Osteocyte (in vitro differentiated cells): ENCODE measurements at regions not wholly inside any gene's neighbourhood (a gene's known extent, or its start where the extent isn't known, plus 50 kb on each side); places are given as distances from the start of the nearest gene placed in this dataset.

Experiments
- DNase-seq: peaks from one replicate; pipeline ENCODE4 v3.0.0; 2021; ENCODE audit warnings: mixed read lengths; ENCODE audit not compliant: unreplicated experiment; ENCODE audit errors: extremely low spot score
- H3K27ac Mint-ChIP-seq: one replicate; pipeline ENCODE4 v1.8.0; 2021; ENCODE audit warnings: mild to moderate bottlenecking, mixed read lengths; ENCODE audit not compliant: unreplicated experiment
- H3K27me3 Mint-ChIP-seq: one replicate; pipeline ENCODE4 v1.8.0; 2021; ENCODE audit warnings: mixed read lengths; ENCODE audit not compliant: unreplicated experiment
- H3K36me3 Mint-ChIP-seq: one replicate; pipeline ENCODE4 v1.8.0; 2021; ENCODE audit warnings: mixed read lengths; ENCODE audit not compliant: unreplicated experiment
- H3K4me1 Mint-ChIP-seq: one replicate; pipeline ENCODE4 v1.8.0; 2021; ENCODE audit warnings: mixed read lengths; ENCODE audit not compliant: unreplicated experiment
- H3K4me3 Mint-ChIP-seq: one replicate; pipeline ENCODE4 v1.8.0; 2021; ENCODE audit warnings: mild to moderate bottlenecking, moderate library complexity, mixed read lengths; ENCODE audit not compliant: unreplicated experiment
- H3K9me3 Mint-ChIP-seq: one replicate; pipeline ENCODE4 v1.8.0; 2021; ENCODE audit warnings: mixed read lengths; ENCODE audit not compliant: unreplicated experiment
- TF ChIP-seq, protein P1 (sequence below): fragments of 200-600 bp; sonication (generic); IDR thresholded peaks from 2 replicates; pipeline ENCODE4 v1.5.0; 2021; ENCODE audit warnings: antibody characterized with exemption, mild to moderate bottlenecking, moderate library complexity

DNA sequence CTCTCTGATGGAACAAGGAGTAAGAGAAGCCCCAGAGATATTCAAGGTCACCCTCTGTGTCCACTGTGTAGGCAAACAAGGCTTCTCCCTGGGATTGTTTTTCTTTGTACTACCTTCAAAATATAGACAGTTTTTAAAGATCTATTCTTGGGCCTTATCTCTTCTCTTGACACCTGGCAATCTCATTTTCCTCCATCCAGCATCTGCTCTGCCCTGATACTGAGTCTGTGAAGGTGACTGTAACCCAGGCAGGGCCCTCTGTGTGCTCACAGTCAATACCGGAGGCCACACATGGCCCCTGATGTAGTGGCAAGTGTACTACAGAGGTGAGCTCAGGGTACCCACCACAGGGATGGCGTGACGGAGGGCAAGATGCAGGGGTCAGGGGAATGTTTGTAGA is 221.1 kb downstream of the SNX10 start:
- no peak for DNase-seq
- Mint-ChIP-seq H3K27ac (no peak overlapping the region), H3K9me3 (no peaks in the 10 kb centered on the region), H3K27me3 (no peaks in the 10 kb centered on the region), H3K4me1 (no peaks in the 10 kb centered on the region), H3K36me3 (no peaks in the 10 kb centered on the region), H3K4me3 (no peak overlapping the region)
- TF ChIP-seq, protein P1, sequence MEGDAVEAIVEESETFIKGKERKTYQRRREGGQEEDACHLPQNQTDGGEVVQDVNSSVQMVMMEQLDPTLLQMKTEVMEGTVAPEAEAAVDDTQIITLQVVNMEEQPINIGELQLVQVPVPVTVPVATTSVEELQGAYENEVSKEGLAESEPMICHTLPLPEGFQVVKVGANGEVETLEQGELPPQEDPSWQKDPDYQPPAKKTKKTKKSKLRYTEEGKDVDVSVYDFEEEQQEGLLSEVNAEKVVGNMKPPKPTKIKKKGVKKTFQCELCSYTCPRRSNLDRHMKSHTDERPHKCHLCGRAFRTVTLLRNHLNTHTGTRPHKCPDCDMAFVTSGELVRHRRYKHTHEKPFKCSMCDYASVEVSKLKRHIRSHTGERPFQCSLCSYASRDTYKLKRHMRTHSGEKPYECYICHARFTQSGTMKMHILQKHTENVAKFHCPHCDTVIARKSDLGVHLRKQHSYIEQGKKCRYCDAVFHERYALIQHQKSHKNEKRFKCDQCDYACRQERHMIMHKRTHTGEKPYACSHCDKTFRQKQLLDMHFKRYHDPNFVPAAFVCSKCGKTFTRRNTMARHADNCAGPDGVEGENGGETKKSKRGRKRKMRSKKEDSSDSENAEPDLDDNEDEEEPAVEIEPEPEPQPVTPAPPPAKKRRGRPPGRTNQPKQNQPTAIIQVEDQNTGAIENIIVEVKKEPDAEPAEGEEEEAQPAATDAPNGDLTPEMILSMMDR = no peak

DNA sequence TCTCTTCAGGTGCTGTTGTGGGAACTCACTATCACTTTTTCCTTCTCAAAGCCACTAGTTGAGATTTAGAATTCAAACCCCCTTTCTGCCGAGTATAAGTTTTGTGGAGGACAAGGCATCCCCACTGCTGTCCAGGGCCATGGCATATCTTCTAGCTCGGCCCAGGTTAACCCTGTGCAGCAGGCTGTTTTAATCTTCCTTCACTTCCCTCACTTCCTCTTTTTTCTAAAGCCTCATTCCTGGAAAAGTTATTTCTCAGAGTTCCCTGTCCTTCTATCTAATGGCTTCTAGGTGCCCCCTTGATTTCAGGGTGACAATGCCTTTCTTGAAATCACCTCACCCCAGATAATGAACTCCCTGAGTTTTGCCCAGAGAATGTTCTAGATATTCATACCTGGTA is 222.3 kb downstream of the SNX10 start:
- no peak for DNase-seq
- Mint-ChIP-seq H3K27ac (no peak overlapping the region), H3K36me3 (no peaks in the 10 kb centered on the region), H3K27me3 (no peaks in the 10 kb centered on the region), H3K4me1 (no peaks in the 10 kb centered on the region), H3K4me3 (no peak overlapping the region), H3K9me3 (no peaks in the 10 kb centered on the region)
- TF ChIP-seq, protein P1 = no peak

DNA sequence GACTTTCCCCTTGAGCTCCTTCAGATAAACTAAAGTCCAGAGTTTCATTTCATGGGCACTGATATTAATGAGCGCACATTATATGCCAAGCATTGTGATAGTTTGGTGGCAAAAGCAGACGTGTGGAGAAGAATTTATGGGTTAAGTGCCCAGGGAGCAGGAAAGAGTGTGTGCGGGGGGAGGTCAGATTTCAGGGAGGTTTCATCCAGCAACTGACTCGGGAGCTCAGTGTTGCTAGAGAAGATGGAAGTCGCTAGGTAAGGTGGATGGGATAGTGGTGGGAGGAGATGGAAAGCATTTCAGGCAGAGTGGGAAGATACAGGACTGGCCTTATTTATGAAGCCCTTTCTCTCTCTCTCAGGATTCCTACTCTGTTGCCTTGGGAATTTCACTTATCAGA is 223.0 kb downstream of the SNX10 start:
- DNase-seq = no peak
- H3K36me3 Mint-ChIP-seq = no peaks in the 10 kb centered on the region
- no peak overlapping the region for H3K4me3 Mint-ChIP-seq
- H3K27ac Mint-ChIP-seq = no peak overlapping the region
- H3K4me1 Mint-ChIP-seq = no peaks in the 10 kb centered on the region
- H3K9me3 Mint-ChIP-seq = no peaks in the 10 kb centered on the region
- TF ChIP-seq, protein P1 = no peak
- H3K27me3 Mint-ChIP-seq = no peaks in the 10 kb centered on the region

DNA sequence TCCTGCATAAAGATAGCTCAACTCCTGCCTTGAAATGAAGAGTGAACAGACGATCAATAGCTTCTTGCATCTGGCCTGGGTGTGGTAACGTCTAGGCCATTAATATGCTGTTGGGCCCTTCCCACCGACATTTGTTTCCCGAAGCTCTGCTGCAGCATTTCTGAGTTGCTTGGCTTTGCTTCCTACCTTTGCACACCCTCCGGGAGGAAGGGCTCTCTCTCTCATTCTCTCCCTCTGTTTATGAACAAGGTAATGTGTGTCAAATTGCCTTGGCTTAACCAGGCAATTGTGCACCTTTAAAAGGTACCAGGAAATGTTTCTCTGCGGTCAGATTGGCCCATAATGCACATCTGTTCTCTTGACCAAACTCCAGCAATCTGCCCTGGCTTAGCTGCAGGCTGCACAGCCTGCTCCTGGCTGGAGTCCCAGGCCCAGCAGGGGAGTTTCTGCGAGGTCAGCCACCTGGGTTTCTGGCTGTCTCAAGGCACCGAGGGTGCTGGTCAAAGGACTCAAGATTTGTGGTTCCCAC is 223.7 kb downstream of the SNX10 start:
- Mint-ChIP-seq H3K36me3 (no peaks in the 10 kb centered on the region), H3K4me3 (no peak overlapping the region), H3K4me1 (no peaks in the 10 kb centered on the region), H3K27me3 (no peaks in the 10 kb centered on the region), H3K9me3 (no peaks in the 10 kb centered on the region), H3K27ac (no peak overlapping the region)
- no peak for DNase-seq
- TF ChIP-seq, protein P1 = no peak

DNA sequence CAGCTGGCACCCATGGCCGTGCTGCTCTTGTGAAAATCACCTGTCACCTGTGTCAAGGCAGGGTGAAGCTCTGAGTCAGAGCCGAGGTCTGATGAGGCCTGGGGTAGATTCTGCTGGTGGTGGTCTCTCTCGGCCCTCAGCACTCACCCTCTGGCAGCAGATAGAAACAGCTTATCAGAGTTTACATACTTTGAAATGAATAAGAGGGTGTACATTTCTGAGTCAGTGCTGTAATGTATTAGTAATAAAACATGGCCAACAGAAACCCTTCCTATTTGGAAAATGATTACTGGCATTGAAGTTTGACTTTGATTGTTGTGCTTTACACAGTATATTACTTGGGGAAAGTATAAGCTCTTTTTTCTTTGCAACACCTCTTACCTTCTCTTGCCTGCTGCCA is 228.8 kb downstream of the SNX10 start:
- H3K9me3 Mint-ChIP-seq = no peaks in the 10 kb centered on the region
- TF ChIP-seq, protein P1 = no peak
- no peaks in the 10 kb centered on the region for H3K27me3 Mint-ChIP-seq
- no peaks in the 10 kb centered on the region for H3K36me3 Mint-ChIP-seq
- H3K4me3 Mint-ChIP-seq = no peak overlapping the region
- no peaks in the 10 kb centered on the region for H3K4me1 Mint-ChIP-seq
- no peak for DNase-seq
- H3K27ac Mint-ChIP-seq = no peak overlapping the region
